Naive thymus-derived CD4-positive, alpha-beta T cell (primary cell): ENCODE measurements at regions not wholly inside any gene's neighbourhood (a gene's known extent, or its start where the extent isn't known, plus 50 kb on each side); places are given as distances from the start of the nearest gene placed in this dataset.

Source experiments
- ATAC-seq: fragments of 150-1000 bp; cut with Tn5 transposase; 2 replicates; pipeline ENCODE4 v1.10.0; 2021; ENCODE audit warnings: mild to moderate bottlenecking, moderate library complexity
- CTCF ChIA-PET: fragments of 350-600 bp; sonication (Branson Sonifier 250); formaldehyde crosslinking; loops from one replicate; lab custom pipeline; 2021; ENCODE audit warnings: antibody characterized with exemption; lab: Charles Lee
- POLR2A ChIA-PET: fragments of 350-600 bp; sonication (Branson Sonifier 250); formaldehyde crosslinking; loops from one replicate; lab custom pipeline; 2021; ENCODE audit warnings: antibody characterized with exemption, inconsistent platforms; lab: Charles Lee
- DNase-seq, 9 donors: peaks; one replicate each; pipeline versions ENCODE4 v3.0.0 to v3.0.0-alpha.2; 2020 to 2022; ENCODE audit warnings: mixed read lengths in 1 of 9
- H3K27ac ChIP-seq: one replicate; pipeline ENCODE4 v1.7.0; 2013; ENCODE audit warnings: mild to moderate bottlenecking, low read depth, low read length, moderate library complexity
- H3K27me3 ChIP-seq, 2 donors: one replicate each; pipeline ENCODE4 v1.7.0; 2013; ENCODE audit warnings: low read length in 2 of 2, mild to moderate bottlenecking in 2 of 2, moderate library complexity in 2 of 2; ENCODE audit not compliant: control insufficient read depth in 2 of 2, insufficient read depth in 2 of 2
- H3K36me3 ChIP-seq, 3 experiments: 1 replicate in 2 of 3; 2 replicates in 1 of 3; pipeline ENCODE4 v1.7.0; 2013; ENCODE audit warnings: low read length in 3 of 3, mild to moderate bottlenecking in 3 of 3, moderate library complexity in 1 of 3; ENCODE audit not compliant: insufficient read depth in 3 of 3, control insufficient read depth in 2 of 3
- H3K4me1 ChIP-seq, 2 donors: one replicate each; pipeline ENCODE4 v1.7.0; 2013; ENCODE audit warnings: low read length in 2 of 2, mild to moderate bottlenecking in 2 of 2, moderate library complexity in 1 of 2; ENCODE audit not compliant: control insufficient read depth in 2 of 2, insufficient read depth in 2 of 2
- H3K4me3 ChIP-seq: 2 replicates; pipeline ENCODE4 v1.7.0; 2013; ENCODE audit warnings: mild to moderate bottlenecking, low read length
- H3K9me3 ChIP-seq, 3 experiments: 1 replicate in 2 of 3; 2 replicates in 1 of 3; pipeline ENCODE4 v1.7.0; 2013; ENCODE audit warnings: low read length in 3 of 3; ENCODE audit not compliant: control insufficient read depth in 2 of 3
- H3K27ac Mint-ChIP-seq, 9 donors: one replicate each; pipeline ENCODE4 v1.8.0; 2020 to 2022; ENCODE audit warnings: mixed read lengths in 9 of 9, mild to moderate bottlenecking in 8 of 9, moderate library complexity in 5 of 9, inconsistent platforms in 2 of 9
- H3K27me3 Mint-ChIP-seq, 5 donors: one replicate each; pipeline ENCODE4 v1.8.0; 2021 to 2022; ENCODE audit warnings: mixed read lengths in 5 of 5, mild to moderate bottlenecking in 1 of 5
- H3K36me3 Mint-ChIP-seq, 5 donors: one replicate each; pipeline ENCODE4 v1.8.0; 2020 to 2022; ENCODE audit warnings: mixed read lengths in 5 of 5, mild to moderate bottlenecking in 3 of 5, inconsistent platforms in 1 of 5
- H3K4me1 Mint-ChIP-seq, 7 donors: one replicate each; pipeline ENCODE4 v1.8.0; 2020 to 2022; ENCODE audit warnings: mixed read lengths in 7 of 7, mild to moderate bottlenecking in 3 of 7, inconsistent platforms in 1 of 7
- H3K4me3 Mint-ChIP-seq, 10 donors: one replicate each; pipeline ENCODE4 v1.8.0; 2020 to 2022; ENCODE audit warnings: mild to moderate bottlenecking in 10 of 10, mixed read lengths in 10 of 10, moderate library complexity in 6 of 10, inconsistent platforms in 2 of 10
- H3K9me3 Mint-ChIP-seq, 11 donors: one replicate each; pipeline ENCODE4 v1.8.0; 2020 to 2022; ENCODE audit warnings: mixed read lengths in 11 of 11, mild to moderate bottlenecking in 4 of 11, inconsistent platforms in 1 of 11, moderate library complexity in 1 of 11
- intact Hi-C, 2 donors: fragments of 100-400 bp; cut with micrococcal nuclease; formaldehyde crosslinking; loops; one replicate each; pipeline ENCODE4 v1.15.1; 2023

- no peaks in the 10 kb centered on the region for H3K9me3 ChIP-seq
- Mint-ChIP-seq H3K9me3 (peaks cover 0 to 4% (median 0%) of the 10 kb centered on the region in 11 donors), H3K27ac (no peak overlapping the region), H3K4me1 (no peaks in the 10 kb centered on the region), H3K27me3 (peaks cover 0 to 21% (median 20%) of the 10 kb centered on the region in 5 donors), H3K4me3 (no peak overlapping the region), H3K36me3 (peaks cover 0 to 4% (median 0%) of the 10 kb centered on the region in 5 donors)
- POLR2A ChIA-PET, result no interaction called here
- H3K27ac ChIP-seq, result no peak overlapping the region
- intact Hi-C loops, result no loop called here
- no peaks in the 10 kb centered on the region for H3K27me3 ChIP-seq
- H3K4me1 ChIP-seq, result no peaks in the 10 kb centered on the region
- CTCF ChIA-PET, result no interaction called here
- no peaks in the 10 kb centered on the region for H3K36me3 ChIP-seq
- no peak overlapping the region for H3K4me3 ChIP-seq
- DNase-seq, result no peak
- ATAC-seq, result no peak
These were observed 215.8 kb upstream of the SFRP2 start for GRCh38 chr4:154004507-154005170.

- Mint-ChIP-seq H3K36me3 (peaks cover 0 to 4% (median 0%) of the 10 kb centered on the region in 5 donors), H3K27me3 (peaks cover 0 to 25% (median 22%) of the 10 kb centered on the region in 5 donors), H3K27ac (no peak overlapping the region), H3K4me1 (no peaks in the 10 kb centered on the region), H3K9me3 (peaks cover 0 to 4% (median 0%) of the 10 kb centered on the region in 11 donors), H3K4me3 (no peak overlapping the region)
- ATAC-seq (no peak), DNase-seq (no peak)
- Histone ChIP-seq H3K4me3 (no peak overlapping the region), H3K27ac (no peak overlapping the region), H3K4me1 (no peaks in the 10 kb centered on the region), H3K9me3 (no peaks in the 10 kb centered on the region), H3K27me3 (no peaks in the 10 kb centered on the region), H3K36me3 (no peaks in the 10 kb centered on the region)
- POLR2A ChIA-PET, result no interaction called here
- CTCF ChIA-PET, result no interaction called here
- intact Hi-C loops, result no loop called here
These were observed 215.1 kb upstream of the SFRP2 start for GRCh38 chr4:154004016-154004415.

GRCh38 chr4:154003378-154003777 is 214.5 kb upstream of the SFRP2 start:
- Histone ChIP-seq H3K4me3 (no peak overlapping the region), H3K9me3 (no peaks in the 10 kb centered on the region), H3K36me3 (no peaks in the 10 kb centered on the region), H3K4me1 (no peaks in the 10 kb centered on the region), H3K27ac (no peak overlapping the region), H3K27me3 (no peaks in the 10 kb centered on the region)
- intact Hi-C loops, result no loop called here
- Mint-ChIP-seq H3K27ac (no peak overlapping the region), H3K4me3 (no peak overlapping the region), H3K27me3 (peaks cover 0 to 32% (median 27%) of the 10 kb centered on the region in 5 donors), H3K36me3 (peaks cover 0 to 4% (median 0%) of the 10 kb centered on the region in 5 donors), H3K9me3 (peaks cover 0 to 4% (median 0%) of the 10 kb centered on the region in 11 donors), H3K4me1 (no peaks in the 10 kb centered on the region)
- ChIA-PET CTCF (no interaction called here), POLR2A (no interaction called here)
- no peak for DNase-seq
- ATAC-seq, result no peak

- no peaks in the 10 kb centered on the region for H3K4me1 Mint-ChIP-seq
These were observed 212.3 kb upstream of the SFRP2 start for GRCh38 chr4:154001193-154001592.

GRCh38 chr4:153997516-153997915 is 208.6 kb upstream of the SFRP2 start:
- Mint-ChIP-seq H3K9me3 (peaks cover 0 to 39% (median 12%) of the 10 kb centered on the region in 11 donors), H3K36me3 (peaks cover 0 to 8% (median 6%) of the 10 kb centered on the region in 5 donors), H3K27ac (no peak overlapping the region), H3K4me1 (no peaks in the 10 kb centered on the region), H3K4me3 (no peak overlapping the region), H3K27me3 (peaks cover 0 to 49% (median 18%) of the 10 kb centered on the region in 5 donors)
- H3K27ac ChIP-seq, result no peak overlapping the region
- peaks cover 0 to 6% (median 0%) of the 10 kb centered on the region in 3 experiments for H3K9me3 ChIP-seq
- no peak for ATAC-seq
- CTCF ChIA-PET, result no interaction called here
- no peak overlapping the region for H3K4me3 ChIP-seq
- no peaks in the 10 kb centered on the region for H3K36me3 ChIP-seq
- POLR2A ChIA-PET, result no interaction called here
- no peak for DNase-seq
- no peaks in the 10 kb centered on the region for H3K27me3 ChIP-seq
- intact Hi-C loops, result no loop called here
- H3K4me1 ChIP-seq, result no peaks in the 10 kb centered on the region

More at GRCh38 chr4:154001193-154001592, 212.3 kb upstream of the SFRP2 start:
- H3K9me3 Mint-ChIP-seq, result peaks cover 0 to 25% (median 8%) of the 10 kb centered on the region in 11 donors
- no peaks in the 10 kb centered on the region for H3K27me3 ChIP-seq
- H3K27ac Mint-ChIP-seq, result no peak overlapping the region
- H3K27me3 Mint-ChIP-seq, result peaks cover 0 to 44% (median 27%) of the 10 kb centered on the region in 5 donors
- no peak overlapping the region for H3K4me3 Mint-ChIP-seq
- ATAC-seq (no peak), DNase-seq (no peak)
- ChIA-PET CTCF (interaction anchor here (0.6 kb wide), 1 partner anchor 841 kb away, joined by 3 read pairs; no protein-coding TSS in a partner anchor), POLR2A (no interaction called here)
- H3K36me3 Mint-ChIP-seq, result peaks cover 0 to 8% (median 4%) of the 10 kb centered on the region in 5 donors
- intact Hi-C loops, result no loop called here
- no peak overlapping the region for H3K27ac ChIP-seq
- no peak overlapping the region for H3K4me3 ChIP-seq
- H3K9me3 ChIP-seq, result peaks cover 0 to 6% (median 0%) of the 10 kb centered on the region in 3 experiments
- H3K4me1 ChIP-seq, result no peaks in the 10 kb centered on the region
- no peaks in the 10 kb centered on the region for H3K36me3 ChIP-seq

- Mint-ChIP-seq H3K27me3 (peaks cover 0 to 27% (median 5%) of the 10 kb centered on the region in 5 donors), H3K9me3 (peaks cover 0 to 25% (median 5%) of the 10 kb centered on the region in 11 donors)
- CTCF ChIA-PET, result no interaction called here
These were observed 200.6 kb upstream of the SFRP2 start for GRCh38 chr4:153989505-153989904.

More at GRCh38 chr4:153989505-153989904, 200.6 kb upstream of the SFRP2 start:
- no peak overlapping the region for H3K27ac Mint-ChIP-seq
- H3K36me3 ChIP-seq, result no peaks in the 10 kb centered on the region
- no peak overlapping the region for H3K4me3 ChIP-seq
- POLR2A ChIA-PET, result no interaction called here
- H3K27ac ChIP-seq, result no peak overlapping the region
- H3K36me3 Mint-ChIP-seq, result peaks cover 0 to 7% (median 0%) of the 10 kb centered on the region in 5 donors
- H3K4me1 Mint-ChIP-seq, result no peaks in the 10 kb centered on the region
- ATAC-seq, result no peak
- intact Hi-C loops, result no loop called here
- no peaks in the 10 kb centered on the region for H3K27me3 ChIP-seq
- DNase-seq, result no peak
- no peak overlapping the region for H3K4me3 Mint-ChIP-seq
- no peaks in the 10 kb centered on the region for H3K4me1 ChIP-seq
- H3K9me3 ChIP-seq, result no peaks in the 10 kb centered on the region
